ENCODE measurements at regions not wholly inside any gene's neighbourhood (a gene's known extent, or its start where the extent isn't known, plus 50 kb on each side); places are given as distances from the start of the nearest gene placed in this dataset.

- H3K36me3 ChIP-seq (ENCODE audit: control insufficient read depth in 1 of 2, insufficient read depth in 2 of 2, low read length in 2 of 2): no peaks in the 10 kb centered on the region
- H3K79me2 ChIP-seq (ENCODE audit: control insufficient read depth, insufficient read depth, low read length, poor library complexity): no peaks in the 10 kb centered on the region
- H3K4me1 ChIP-seq (ENCODE audit: control insufficient read depth in 1 of 2, insufficient read depth in 2 of 2, low read length in 2 of 2): no peaks in the 10 kb centered on the region
- no peak overlapping the region for H4K8ac ChIP-seq (ENCODE audit: low read depth, low read length)
- H3K4me2 ChIP-seq (ENCODE audit: low read length): no peak overlapping the region
- no peak overlapping the region for H2BK12ac ChIP-seq (ENCODE audit: low read length)
- no peak overlapping the region for H3K18ac ChIP-seq (ENCODE audit: low read length)
- no CpG with 5 or more reads among the region's 1 CpG for WGBS (ENCODE audit: extremely low coverage, insufficient coverage, insufficient read length)
- H2BK120ac ChIP-seq (ENCODE audit: insufficient read depth, low read length, poor library complexity): no peak overlapping the region
- H3K27ac ChIP-seq (ENCODE audit: low read depth, low read length): no peak overlapping the region
- no peak overlapping the region for H2BK5ac ChIP-seq (ENCODE audit: low read depth, low read length, poor library complexity)
- H3K23ac ChIP-seq (ENCODE audit: low read length): no peak overlapping the region
- H4K12ac ChIP-seq (ENCODE audit: low read depth, low read length): no peak overlapping the region
- no peak for DNase-seq
- H3K79me1 ChIP-seq (ENCODE audit: low read length): no peaks in the 10 kb centered on the region
- no peak overlapping the region for H2AFZ ChIP-seq (ENCODE audit: insufficient read depth, low read length, poor library complexity)
- no peaks in the 10 kb centered on the region for H3K9me3 ChIP-seq (ENCODE audit: insufficient read depth, low read depth, low read length)
- H4K91ac ChIP-seq (ENCODE audit: low read depth, low read length): no peak overlapping the region
- no peak overlapping the region for H3K4ac ChIP-seq (ENCODE audit: low read depth, low read length)
- no peak overlapping the region for H3K9ac ChIP-seq (ENCODE audit: low read length)
- no peaks in the 10 kb centered on the region for H3K27me3 ChIP-seq (ENCODE audit: insufficient read depth, low read length)
- H3K14ac ChIP-seq (ENCODE audit: low read length): no peak overlapping the region
- H2AK5ac ChIP-seq (ENCODE audit: low read length): no peak overlapping the region
- H3K4me3 ChIP-seq (ENCODE audit: low read depth, low read length): no peak overlapping the region
Observed at GRCh38 chr4:14769993-14770392, 232.3 kb upstream of the CPEB2 start.

GRCh38 chr4:14771094-14771493 lies 231.2 kb upstream of the CPEB2 start:
- Histone ChIP-seq H2BK120ac (ENCODE audit: insufficient read depth, low read length, poor library complexity) (no peak overlapping the region), H3K4me2 (ENCODE audit: low read length) (no peak overlapping the region), H3K27me3 (ENCODE audit: insufficient read depth, low read length) (no peaks in the 10 kb centered on the region), H2BK5ac (ENCODE audit: low read depth, low read length, poor library complexity) (no peak overlapping the region), H2BK12ac (ENCODE audit: low read length) (no peak overlapping the region), H3K4me1 (ENCODE audit: control insufficient read depth in 1 of 2, insufficient read depth in 2 of 2, low read length in 2 of 2) (no peaks in the 10 kb centered on the region), H3K9me3 (ENCODE audit: insufficient read depth, low read depth, low read length) (no peaks in the 10 kb centered on the region), H4K12ac (ENCODE audit: low read depth, low read length) (no peak overlapping the region), H3K18ac (ENCODE audit: low read length) (no peak overlapping the region), H3K4ac (ENCODE audit: low read depth, low read length) (no peak overlapping the region), H4K8ac (ENCODE audit: low read depth, low read length) (no peak overlapping the region), H2AFZ (ENCODE audit: insufficient read depth, low read length, poor library complexity) (no peak overlapping the region), H3K9ac (ENCODE audit: low read length) (no peak overlapping the region), H2AK5ac (ENCODE audit: low read length) (no peak overlapping the region), H3K4me3 (ENCODE audit: low read depth, low read length) (no peak overlapping the region), H3K36me3 (ENCODE audit: control insufficient read depth in 1 of 2, insufficient read depth in 2 of 2, low read length in 2 of 2) (no peaks in the 10 kb centered on the region), H3K79me2 (ENCODE audit: control insufficient read depth, insufficient read depth, low read length, poor library complexity) (no peaks in the 10 kb centered on the region), H3K14ac (ENCODE audit: low read length) (no peak overlapping the region), H3K79me1 (ENCODE audit: low read length) (no peaks in the 10 kb centered on the region), H3K23ac (ENCODE audit: low read length) (no peak overlapping the region), H4K91ac (ENCODE audit: low read depth, low read length) (no peak overlapping the region), H3K27ac (ENCODE audit: low read depth, low read length) (no peak overlapping the region)
- no peak for DNase-seq
- WGBS (ENCODE audit: extremely low coverage, insufficient coverage, insufficient read length): no CpG with 5 or more reads among the region's 2 CpGs

- Histone ChIP-seq H3K23ac (ENCODE audit: low read length) (no peak overlapping the region), H3K4me2 (ENCODE audit: low read length) (no peak overlapping the region), H3K27ac (ENCODE audit: low read depth, low read length) (no peak overlapping the region), H4K12ac (ENCODE audit: low read depth, low read length) (no peak overlapping the region), H2AK5ac (ENCODE audit: low read length) (no peak overlapping the region), H3K36me3 (ENCODE audit: control insufficient read depth in 1 of 2, insufficient read depth in 2 of 2, low read length in 2 of 2) (no peaks in the 10 kb centered on the region), H4K91ac (ENCODE audit: low read depth, low read length) (no peak overlapping the region), H3K79me1 (ENCODE audit: low read length) (no peaks in the 10 kb centered on the region), H3K27me3 (ENCODE audit: insufficient read depth, low read length) (no peaks in the 10 kb centered on the region), H2BK12ac (ENCODE audit: low read length) (no peak overlapping the region), H2BK120ac (ENCODE audit: insufficient read depth, low read length, poor library complexity) (no peak overlapping the region), H2BK5ac (ENCODE audit: low read depth, low read length, poor library complexity) (no peak overlapping the region), H3K4ac (ENCODE audit: low read depth, low read length) (no peak overlapping the region), H3K18ac (ENCODE audit: low read length) (no peak overlapping the region), H3K4me1 (ENCODE audit: control insufficient read depth in 1 of 2, insufficient read depth in 2 of 2, low read length in 2 of 2) (no peaks in the 10 kb centered on the region), H3K14ac (ENCODE audit: low read length) (no peak overlapping the region), H3K79me2 (ENCODE audit: control insufficient read depth, insufficient read depth, low read length, poor library complexity) (no peaks in the 10 kb centered on the region), H3K4me3 (ENCODE audit: low read depth, low read length) (no peak overlapping the region), H3K9ac (ENCODE audit: low read length) (no peak overlapping the region), H4K8ac (ENCODE audit: low read depth, low read length) (no peak overlapping the region), H3K9me3 (ENCODE audit: insufficient read depth, low read depth, low read length) (no peaks in the 10 kb centered on the region), H2AFZ (ENCODE audit: insufficient read depth, low read length, poor library complexity) (no peak overlapping the region)
- WGBS (ENCODE audit: extremely low coverage, insufficient coverage, insufficient read length): no CpG with 5 or more reads among the region's 2 CpGs
- no peak for DNase-seq
Observed at GRCh38 chr4:14771504-14772175, 230.6 kb upstream of the CPEB2 start.

GRCh38 chr4:14772388-14772787 lies 229.9 kb upstream of the CPEB2 start:
- DNase-seq: no peak
- Histone ChIP-seq H3K4ac (ENCODE audit: low read depth, low read length) (no peak overlapping the region), H4K12ac (ENCODE audit: low read depth, low read length) (no peak overlapping the region), H2BK12ac (ENCODE audit: low read length) (no peak overlapping the region), H2BK5ac (ENCODE audit: low read depth, low read length, poor library complexity) (no peak overlapping the region), H4K91ac (ENCODE audit: low read depth, low read length) (no peak overlapping the region), H3K9me3 (ENCODE audit: insufficient read depth, low read depth, low read length) (no peaks in the 10 kb centered on the region), H3K27me3 (ENCODE audit: insufficient read depth, low read length) (no peaks in the 10 kb centered on the region), H2BK120ac (ENCODE audit: insufficient read depth, low read length, poor library complexity) (no peak overlapping the region), H3K79me1 (ENCODE audit: low read length) (no peaks in the 10 kb centered on the region), H3K23ac (ENCODE audit: low read length) (no peak overlapping the region), H3K18ac (ENCODE audit: low read length) (no peak overlapping the region), H3K4me3 (ENCODE audit: low read depth, low read length) (no peak overlapping the region), H2AFZ (ENCODE audit: insufficient read depth, low read length, poor library complexity) (no peak overlapping the region), H3K27ac (ENCODE audit: low read depth, low read length) (no peak overlapping the region), H4K8ac (ENCODE audit: low read depth, low read length) (no peak overlapping the region), H2AK5ac (ENCODE audit: low read length) (no peak overlapping the region), H3K79me2 (ENCODE audit: control insufficient read depth, insufficient read depth, low read length, poor library complexity) (no peaks in the 10 kb centered on the region), H3K4me2 (ENCODE audit: low read length) (no peak overlapping the region), H3K9ac (ENCODE audit: low read length) (no peak overlapping the region), H3K14ac (ENCODE audit: low read length) (no peak overlapping the region), H3K4me1 (ENCODE audit: control insufficient read depth in 1 of 2, insufficient read depth in 2 of 2, low read length in 2 of 2) (no peaks in the 10 kb centered on the region), H3K36me3 (ENCODE audit: control insufficient read depth in 1 of 2, insufficient read depth in 2 of 2, low read length in 2 of 2) (no peaks in the 10 kb centered on the region)
- no CpG with 5 or more reads among the region's 2 CpGs for WGBS (ENCODE audit: extremely low coverage, insufficient coverage, insufficient read length)

Measured in trophoblast cell (in vitro differentiated cells and primary cell).